HG02981 (cell line): ENCODE measurements at regions not wholly inside any gene's neighbourhood (a gene's known extent, or its start where the extent isn't known, plus 50 kb on each side); places are given as distances from the start of the nearest gene placed in this dataset.

Experiments used
- ATAC-seq: cut with Tn5 transposase; IDR thresholded peaks from one replicate; pipeline ENCODE4 v1.9.1; 2021; ENCODE audit warnings: mild to moderate bottlenecking, moderate library complexity; ENCODE audit not compliant: unreplicated experiment

- ATAC-seq, result no peak
These were observed 116.1 kb upstream of the CPSF6 start for GRCh38 chr12:69123311-69123710.

GRCh38 chr12:69123919-69124638 is 115.3 kb upstream of the CPSF6 start:
- no peak for ATAC-seq

- no peak for ATAC-seq
These were observed 110.4 kb upstream of the CPSF6 start for GRCh38 chr12:69129017-69129416.

GRCh38 chr12:69129564-69129963 is 109.8 kb upstream of the CPSF6 start:
- no peak for ATAC-seq

GRCh38 chr12:69130064-69130463 is 109.3 kb upstream of the CPSF6 start:
- ATAC-seq, result no peak

- no peak for ATAC-seq
These were observed 108.3 kb upstream of the CPSF6 start for GRCh38 chr12:69131077-69131476.

DNA sequence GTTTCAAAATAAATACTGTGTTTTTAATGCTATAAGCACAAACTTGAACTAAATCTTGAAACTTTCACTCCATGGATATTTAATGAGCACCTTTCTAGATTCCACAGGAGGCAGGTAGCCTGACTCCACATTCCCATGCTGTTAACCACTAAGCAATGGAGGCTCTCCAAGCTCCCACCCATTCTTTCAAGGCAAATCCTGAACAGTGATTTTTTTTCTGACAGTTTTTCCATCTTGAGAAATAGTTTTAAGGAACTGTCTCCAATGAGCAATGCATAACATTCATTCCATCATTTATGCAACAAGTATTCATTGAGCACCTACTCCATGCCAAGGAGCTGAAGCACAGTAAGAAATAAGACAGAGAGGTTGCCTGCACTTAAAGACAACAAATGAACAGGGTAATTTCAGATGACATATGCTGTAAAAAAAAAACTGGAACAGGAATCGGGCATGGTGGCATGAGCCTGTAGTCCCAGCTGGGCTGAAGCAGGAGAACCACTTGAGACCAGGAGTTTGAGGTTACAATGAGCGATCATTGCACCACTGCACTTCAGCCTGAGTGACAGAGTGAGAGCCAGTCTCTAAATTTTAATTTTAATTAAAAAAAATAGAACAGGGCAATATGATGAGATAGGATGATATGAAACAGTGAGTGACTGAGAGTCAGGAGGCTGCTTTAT is 102.3 kb upstream of the CPSF6 start:
- no peak for ATAC-seq

DNA sequence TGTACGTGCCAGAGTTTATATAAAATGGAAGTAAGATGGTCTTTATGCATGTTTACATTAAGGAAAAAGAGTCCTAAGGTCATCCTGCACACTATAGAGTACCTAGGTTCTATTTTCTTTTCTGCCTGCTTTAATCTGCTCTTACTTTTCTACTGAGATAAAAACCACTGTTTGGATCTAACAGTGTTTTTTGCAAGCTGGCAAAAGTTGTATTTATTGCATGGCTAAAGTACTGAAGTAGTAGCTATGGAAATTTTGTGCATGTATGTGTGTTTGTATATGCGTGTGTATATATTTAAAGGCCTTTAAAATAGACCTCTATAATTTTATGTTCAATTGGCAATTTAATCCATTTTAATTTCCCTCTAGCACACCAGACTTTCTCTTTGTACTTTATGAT is 98.3 kb upstream of the CPSF6 start:
- ATAC-seq, result no peak

GRCh38 chr12:69149270-69149669 is 90.1 kb upstream of the CPSF6 start:
- no peak for ATAC-seq

GRCh38 chr12:69150083-69150795 is 89.1 kb upstream of the CPSF6 start:
- ATAC-seq, result no peak

GRCh38 chr12:69150796-69151127 is 88.6 kb upstream of the CPSF6 start:
- ATAC-seq, result no peak

- no peak for ATAC-seq
These were observed 88.1 kb upstream of the CPSF6 start for GRCh38 chr12:69151254-69151764.

DNA sequence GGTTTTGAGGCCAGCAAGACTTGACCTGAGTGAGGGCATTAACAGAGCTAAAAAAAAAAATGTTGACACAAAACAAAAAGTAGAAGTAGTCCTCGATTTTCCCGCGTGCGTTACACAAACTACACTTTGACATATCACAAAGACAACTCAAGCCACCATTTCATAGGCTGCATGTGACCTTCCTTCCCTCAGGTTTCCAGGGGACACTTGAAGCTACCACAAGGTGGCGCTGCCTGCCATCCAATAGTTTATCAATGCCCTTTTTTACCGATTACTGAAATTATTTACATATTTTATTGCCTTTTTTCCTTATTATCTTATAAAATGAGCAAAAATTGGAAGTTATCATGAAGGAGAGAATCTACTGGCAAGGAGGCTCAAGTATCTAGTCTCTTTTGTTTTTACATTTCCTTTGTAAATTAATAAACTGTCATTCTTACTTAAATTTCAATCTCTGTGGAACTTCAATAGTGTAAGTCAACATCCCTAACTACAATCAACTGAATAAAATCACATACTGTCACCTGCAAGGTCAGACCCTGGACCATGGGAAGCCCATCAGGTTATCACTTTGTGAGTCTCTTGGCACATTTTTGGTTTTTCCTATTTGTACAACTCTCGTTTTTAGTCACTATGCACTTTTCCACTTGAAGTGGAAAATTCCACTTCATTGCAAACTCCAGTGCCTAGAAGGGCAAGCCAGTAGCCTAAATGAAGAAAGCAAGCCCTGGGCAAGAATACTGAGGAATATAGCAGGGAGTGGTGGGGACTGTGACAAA is 84.6 kb upstream of the CPSF6 start:
- ATAC-seq, result peak; percentile 40

DNA sequence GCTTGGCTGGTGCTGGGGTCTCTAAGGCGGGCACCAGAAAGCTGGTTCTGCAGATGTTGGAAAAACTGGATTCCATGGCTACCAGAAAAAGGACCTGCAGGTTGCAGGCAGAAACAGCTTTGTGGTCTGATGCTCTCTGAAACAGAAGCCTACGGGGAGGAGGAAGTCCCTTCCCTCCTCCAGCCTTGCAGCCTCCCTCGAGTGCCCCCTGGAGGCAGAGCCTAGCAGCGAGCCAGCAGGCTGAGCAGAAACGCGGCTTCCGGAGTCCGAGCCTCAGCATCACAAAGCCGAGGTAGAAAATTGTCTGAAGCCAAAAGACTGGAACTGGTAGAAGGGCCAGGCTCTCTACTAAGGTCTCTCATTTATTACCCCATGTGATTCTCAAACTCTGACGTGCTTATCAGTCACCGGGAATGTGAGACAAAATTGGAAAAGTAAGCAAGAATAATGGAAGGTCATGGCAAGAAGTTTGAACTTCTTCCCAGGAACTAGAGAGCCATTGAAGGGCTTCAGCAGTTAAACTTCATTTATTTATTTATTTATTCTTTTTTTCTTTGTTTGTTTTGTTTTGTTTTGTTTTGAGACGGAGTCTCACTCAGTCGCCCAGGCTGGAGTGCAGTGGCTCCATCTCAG is 82.2 kb upstream of the CPSF6 start:
- peak; percentile 94 for ATAC-seq

DNA sequence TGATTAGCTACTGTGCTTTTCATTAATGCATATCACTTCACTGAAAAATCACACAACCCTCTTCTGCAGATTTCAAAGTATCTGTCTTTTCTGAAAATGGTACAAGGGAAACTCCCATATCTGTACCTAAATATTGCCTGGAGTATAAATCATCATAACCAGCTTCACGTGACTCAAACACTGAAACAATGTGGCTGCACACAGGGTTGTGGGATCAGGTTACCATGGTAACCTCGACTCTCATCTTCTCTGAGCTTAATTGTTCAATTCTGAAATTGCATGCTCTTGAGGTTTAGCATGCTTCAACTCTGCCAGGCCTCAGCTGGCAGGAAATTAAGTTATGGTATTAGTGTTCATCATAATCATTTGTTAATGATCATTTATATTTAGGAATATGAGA is 77.5 kb upstream of the CPSF6 start:
- peak; percentile 75 for ATAC-seq

GRCh38 chr12:69163681-69164362 is 75.5 kb upstream of the CPSF6 start:
- ATAC-seq, result no peak

DNA sequence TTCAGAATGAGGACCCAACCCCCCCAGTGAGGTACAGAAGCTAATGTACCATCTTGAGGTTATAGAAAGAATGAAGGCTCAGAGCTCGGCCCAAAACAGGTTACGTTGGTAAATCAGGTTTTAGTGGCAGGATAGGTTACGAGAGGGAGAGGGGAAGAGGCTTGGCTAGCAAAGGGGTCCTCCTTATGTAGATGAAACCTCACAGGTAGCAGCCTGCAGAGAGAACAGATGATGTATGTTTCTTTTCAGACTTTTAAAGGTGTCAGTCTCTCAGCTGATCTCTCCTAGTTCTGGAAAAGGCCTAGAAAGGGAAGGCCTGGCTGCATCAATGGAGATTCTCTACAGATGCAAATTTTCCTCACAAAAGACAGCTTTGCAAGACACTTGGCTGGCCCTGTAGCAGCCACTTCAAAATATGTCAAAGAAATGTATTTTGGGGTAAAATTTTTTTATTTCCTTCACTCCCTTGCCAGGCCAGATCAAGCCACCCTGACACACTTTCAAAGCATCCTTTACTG is 71.7 kb upstream of the CPSF6 start:
- no peak for ATAC-seq

DNA sequence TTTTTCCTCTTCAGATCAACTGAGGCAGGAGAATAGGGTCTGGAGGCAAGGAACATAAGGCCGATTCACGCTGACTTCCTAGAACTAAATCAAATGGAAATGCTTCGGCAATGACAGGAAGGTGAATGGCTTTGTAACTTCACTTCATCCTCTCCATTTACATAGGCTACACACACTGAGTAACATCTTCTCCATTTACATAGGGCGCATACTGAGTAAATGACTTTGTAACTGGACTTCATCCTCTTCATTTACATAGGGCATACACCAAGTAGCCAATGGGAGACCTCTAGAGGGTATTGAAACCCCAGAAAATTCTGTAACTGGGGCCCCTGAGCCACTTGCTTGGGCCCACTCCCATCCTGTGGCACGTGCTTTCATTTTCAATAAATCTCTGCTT is 71.0 kb upstream of the CPSF6 start:
- no peak for ATAC-seq

GRCh38 chr12:69168828-69169227 is 70.5 kb upstream of the CPSF6 start:
- no peak for ATAC-seq

- ATAC-seq, result no peak
These were observed 69.1 kb upstream of the CPSF6 start for GRCh38 chr12:69170293-69170692.
